Pancreas (tissue), 10 donors: ENCODE measurements at regions not wholly inside any gene's neighbourhood (a gene's known extent, or its start where the extent isn't known, plus 50 kb on each side); places are given as distances from the start of the nearest gene placed in this dataset.

ENCODE experiments used
- ATAC-seq, 4 donors: fragments of 200-7000 bp; cut with Tn5 transposase; one replicate each; pipeline versions ENCODE4 v1.8.0 to v1.9.1; 2020; ENCODE audit warnings: mild to moderate bottlenecking in 4 of 4, moderate library complexity in 4 of 4
- DNase-seq, 6 donors: peaks; one replicate each; pipeline ENCODE4 v3.0.0-alpha.2; 2020
- FAIRE-seq: peaks from 2 replicates; lab custom pipeline; 2012; peaks lifted over from hg19 to GRCh38; lab: Jason Lieb, UNC
- H3K27ac ChIP-seq, 4 donors: fragments of 200-600 bp; sonication (generic); 1 replicate in 3 of 4; 2 replicates in 1 of 4; pipeline versions ENCODE4 v1.5.0 to v1.8.0; 2020
- H3K27me3 ChIP-seq, 4 donors: fragments of 200-600 bp; one replicate each; pipeline ENCODE4 v1.8.0; 2021
- H3K36me3 ChIP-seq, 3 donors: fragments of 200-600 bp; sonication (generic) in 1 of 3; one replicate each; pipeline versions ENCODE4 v1.5.0 to v1.8.0; 2020 to 2021
- H3K4me1 ChIP-seq, 3 donors: fragments of 200-600 bp; one replicate each; pipeline ENCODE4 v1.8.0; 2021
- H3K4me3 ChIP-seq, 4 donors: fragments of 200-600 bp; sonication (generic) in 2 of 4; one replicate each; pipeline versions ENCODE4 v1.5.0 to v1.8.0; 2020 to 2021
- H3K9me3 ChIP-seq, 4 donors: fragments of 200-600 bp; one replicate each; pipeline ENCODE4 v1.8.0; 2021
- CTCF ChIP-seq, 4 donors: fragments of 200-600 bp; sonication (generic) in 3 of 4; IDR thresholded peaks; one replicate each; pipeline versions ENCODE4 v1.5.0 to v1.8.0; 2021; ENCODE audit warnings: antibody characterized with exemption in 4 of 4
- WGBS, 2 donors: extraction: QIAGEN DNeasy Blood & Tissue Kit; methylation state at CpG; one replicate each; pipeline ENCODE4 v1.1.7; 2013; 5-methylcytosine and 5-hydroxymethylcytosine counted together
- intact Hi-C, 3 donors: fragments of 100-400 bp; cut with DNase I; formaldehyde crosslinking; loops; one replicate each; pipeline versions ENCODE4 v1.11.1 to v1.14.2; 2022
- donor health status: healthy with polysubstance abuse.
- donor health status: DM: no; HTN: no; CAD: no; lungs with moderate emphysema.
- donor health status: DM: no; HTN: no; CAD: no.
- donor health status: control.
- donor health status: control.
- donor health status: Bipolar disorder and iron deficiency.
- donor health status: DM: yes; HTN: yes; CAD: no.
- donor health status: DM: no; HTN: no; CAD: no.
- donor health status: DM: no; HTN: no; CAD: no.
- donor health status: DM: yes; HTN: yes; CAD: no.

- no peaks in the 10 kb centered on the region for H3K4me1 ChIP-seq
- DNase-seq: no peak
- no peak for FAIRE-seq
- TF ChIP-seq CTCF (IDR thresholded peaks at IDR 0.05): no peak
- no peaks in the 10 kb centered on the region for H3K27me3 ChIP-seq
- no peak overlapping the region for H3K27ac ChIP-seq
- no peak for ATAC-seq
- H3K9me3 ChIP-seq: no peaks in the 10 kb centered on the region
- H3K36me3 ChIP-seq: no peaks in the 10 kb centered on the region
- no peak overlapping the region for H3K4me3 ChIP-seq
- intact Hi-C loops: no loop called here
- 67 to 73% methylated on average over 6 of the region's 6 CpGs for WGBS, 2 donors
These were observed 129.6 kb upstream of the ANKRD1 start for GRCh38 chr10:91050371-91051034.

- no peak overlapping the region for H3K4me3 ChIP-seq
- intact Hi-C loops: no loop called here
- FAIRE-seq (no peak), ATAC-seq (peak in 1 of 4 donors; percentile 59), DNase-seq (no peak)
- 43 to 49% methylated on average over 3 of the region's 3 CpGs for WGBS, 2 donors
- no peaks in the 10 kb centered on the region for H3K4me1 ChIP-seq
- H3K9me3 ChIP-seq: no peaks in the 10 kb centered on the region
- no peak for TF ChIP-seq CTCF (IDR thresholded peaks at IDR 0.05)
- no peaks in the 10 kb centered on the region for H3K36me3 ChIP-seq
- no peak overlapping the region for H3K27ac ChIP-seq
- H3K27me3 ChIP-seq: no peaks in the 10 kb centered on the region
These were observed 130.9 kb upstream of the ANKRD1 start for GRCh38 chr10:91051829-91052228.

- Histone ChIP-seq H3K4me3 (no peak overlapping the region), H3K9me3 (no peaks in the 10 kb centered on the region), H3K27me3 (no peaks in the 10 kb centered on the region), H3K27ac (no peak overlapping the region), H3K36me3 (no peaks in the 10 kb centered on the region), H3K4me1 (no peaks in the 10 kb centered on the region)
- 63 to 89% methylated on average over 2 of the region's 2 CpGs for WGBS, 2 donors
- intact Hi-C loops: no loop called here
- TF ChIP-seq CTCF (IDR thresholded peaks at IDR 0.05): no peak
- no peak for ATAC-seq
- DNase-seq: no peak
- no peak for FAIRE-seq
These were observed 133.4 kb upstream of the ANKRD1 start for GRCh38 chr10:91054325-91054724.

GRCh38 chr10:91061187-91061586 lies 140.3 kb upstream of the ANKRD1 start:
- no peaks in the 10 kb centered on the region for H3K36me3 ChIP-seq
- FAIRE-seq (no peak), DNase-seq (no peak), ATAC-seq (no peak)
- H3K27me3 ChIP-seq: no peaks in the 10 kb centered on the region
- H3K4me3 ChIP-seq: no peak overlapping the region
- intact Hi-C loops: no loop called here
- H3K27ac ChIP-seq: no peak overlapping the region
- H3K9me3 ChIP-seq: no peaks in the 10 kb centered on the region
- no peak for TF ChIP-seq CTCF (IDR thresholded peaks at IDR 0.05)
- no peaks in the 10 kb centered on the region for H3K4me1 ChIP-seq

GRCh38 chr10:91061608-91062007 lies 140.7 kb upstream of the ANKRD1 start:
- Histone ChIP-seq H3K4me3 (no peak overlapping the region), H3K36me3 (no peaks in the 10 kb centered on the region), H3K4me1 (no peaks in the 10 kb centered on the region), H3K27me3 (no peaks in the 10 kb centered on the region), H3K9me3 (no peaks in the 10 kb centered on the region), H3K27ac (no peak overlapping the region)
- TF ChIP-seq CTCF (IDR thresholded peaks at IDR 0.05): no peak
- ATAC-seq (no peak), DNase-seq (no peak), FAIRE-seq (no peak)
- intact Hi-C loops: no loop called here
- 42 to 49% methylated on average over 2 of the region's 2 CpGs for WGBS, 2 donors
